ENCODE measurements at regions not wholly inside any gene's neighbourhood (a gene's known extent, or its start where the extent isn't known, plus 50 kb on each side); places are given as distances from the start of the nearest gene placed in this dataset.
"Not testable (repeated sequence)": the region's sequence is repeated elsewhere in the genome, so short reads cannot be mapped to it uniquely, and the experiment has no call there.

DNA sequence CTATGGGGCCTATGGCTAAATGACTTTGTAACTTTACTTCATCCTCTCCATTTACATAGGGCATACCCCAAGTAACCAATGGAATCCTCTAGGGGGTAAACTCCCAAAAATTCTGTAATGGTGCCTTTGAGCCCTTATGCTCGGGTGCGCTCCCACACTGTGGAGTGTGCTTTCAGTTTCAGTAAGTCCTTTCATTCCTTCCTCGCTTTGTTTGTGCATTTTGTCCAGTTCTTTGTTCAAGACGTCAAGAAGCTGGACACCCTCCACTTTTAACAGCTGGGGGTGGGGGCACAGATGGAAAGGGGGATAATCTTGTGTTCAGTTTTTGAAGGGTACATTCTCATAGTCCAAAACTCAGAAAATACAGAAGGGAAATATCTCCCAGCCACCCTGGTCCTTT is 84.4 kb upstream of the C2CD4B start:
- Histone ChIP-seq H3K27ac (ENCODE audit: low read depth in 2 of 2, low read length in 2 of 2) (no peak overlapping the region), H3K9ac (ENCODE audit: low read depth in 1 of 2, low read length in 2 of 2) (no peak overlapping the region), H3K4me3 (ENCODE audit: low read length in 2 of 2) (no peak overlapping the region), H3K27me3 (ENCODE audit: control insufficient read depth in 2 of 2, insufficient read depth in 2 of 2, low read length in 2 of 2) (no peaks in the 10 kb centered on the region), H3K4me1 (ENCODE audit: control insufficient read depth in 2 of 2, insufficient read depth in 2 of 2, low read length in 2 of 2) (no peaks in the 10 kb centered on the region), H3K36me3 (ENCODE audit: control insufficient read depth in 2 of 2, insufficient read depth in 2 of 2, low read length in 2 of 2) (no peaks in the 10 kb centered on the region), H3K9me3 (ENCODE audit: control insufficient read depth in 2 of 2, low read length in 2 of 2) (no peaks in the 10 kb centered on the region)

- Histone ChIP-seq H3K36me3 (ENCODE audit: control insufficient read depth in 2 of 2, insufficient read depth in 2 of 2, low read length in 2 of 2) (no peaks in the 10 kb centered on the region), H3K4me1 (ENCODE audit: control insufficient read depth in 2 of 2, insufficient read depth in 2 of 2, low read length in 2 of 2) (no peaks in the 10 kb centered on the region), H3K9ac (ENCODE audit: low read depth in 1 of 2, low read length in 2 of 2) (no peak overlapping the region), H3K27ac (ENCODE audit: low read depth in 2 of 2, low read length in 2 of 2) (no peak overlapping the region), H3K4me3 (ENCODE audit: low read length in 2 of 2) (no peak overlapping the region), H3K27me3 (ENCODE audit: control insufficient read depth in 2 of 2, insufficient read depth in 2 of 2, low read length in 2 of 2) (no peaks in the 10 kb centered on the region), H3K9me3 (ENCODE audit: control insufficient read depth in 2 of 2, low read length in 2 of 2) (no peaks in the 10 kb centered on the region)
Measured at GRCh38 chr15:62250186-62250585, 85.1 kb upstream of the C2CD4B start.

DNA sequence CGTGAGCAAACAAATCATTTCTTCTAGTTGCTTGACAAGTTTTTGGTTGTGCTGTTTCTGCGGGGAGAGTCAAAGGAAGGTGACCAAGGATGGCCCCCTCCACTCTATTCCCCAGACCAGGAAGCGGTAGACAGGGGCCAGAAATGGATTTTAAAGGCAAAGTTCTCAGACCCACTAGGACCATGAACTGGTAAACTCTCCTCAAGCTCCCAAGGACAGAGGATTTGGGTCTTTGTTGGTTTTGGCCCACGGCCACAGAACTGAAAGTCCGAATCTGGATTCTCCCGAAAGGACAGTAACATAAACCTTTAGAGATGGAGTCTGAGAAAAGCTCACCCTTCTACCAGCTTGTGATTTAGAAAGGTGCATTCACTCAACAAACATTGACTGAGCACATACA is 85.9 kb upstream of the C2CD4B start:
- Histone ChIP-seq H3K9ac (ENCODE audit: low read depth in 1 of 2, low read length in 2 of 2) (no peak overlapping the region), H3K4me1 (ENCODE audit: control insufficient read depth in 2 of 2, insufficient read depth in 2 of 2, low read length in 2 of 2) (no peaks in the 10 kb centered on the region), H3K4me3 (ENCODE audit: low read length in 2 of 2) (no peak overlapping the region), H3K27ac (ENCODE audit: low read depth in 2 of 2, low read length in 2 of 2) (no peak overlapping the region), H3K9me3 (ENCODE audit: control insufficient read depth in 2 of 2, low read length in 2 of 2) (no peaks in the 10 kb centered on the region), H3K36me3 (ENCODE audit: control insufficient read depth in 2 of 2, insufficient read depth in 2 of 2, low read length in 2 of 2) (no peaks in the 10 kb centered on the region), H3K27me3 (ENCODE audit: control insufficient read depth in 2 of 2, insufficient read depth in 2 of 2, low read length in 2 of 2) (no peaks in the 10 kb centered on the region)

GRCh38 chr15:62253294-62253693 is 88.2 kb upstream of the C2CD4B start:
- no peak overlapping the region for H3K4me3 ChIP-seq (ENCODE audit: low read length in 2 of 2)
- H3K36me3 ChIP-seq (ENCODE audit: control insufficient read depth in 2 of 2, insufficient read depth in 2 of 2, low read length in 2 of 2), result no peaks in the 10 kb centered on the region
- H3K4me1 ChIP-seq (ENCODE audit: control insufficient read depth in 2 of 2, insufficient read depth in 2 of 2, low read length in 2 of 2), result no peaks in the 10 kb centered on the region
- no peaks in the 10 kb centered on the region for H3K9me3 ChIP-seq (ENCODE audit: control insufficient read depth in 2 of 2, low read length in 2 of 2)
- no peaks in the 10 kb centered on the region for H3K27me3 ChIP-seq (ENCODE audit: control insufficient read depth in 2 of 2, insufficient read depth in 2 of 2, low read length in 2 of 2)
- no peak overlapping the region for H3K27ac ChIP-seq (ENCODE audit: low read depth in 2 of 2, low read length in 2 of 2)
- H3K9ac ChIP-seq (ENCODE audit: low read depth in 1 of 2, low read length in 2 of 2), result no peak overlapping the region

- Histone ChIP-seq H3K4me3 (ENCODE audit: low read length in 2 of 2) (no peak overlapping the region), H3K9me3 (ENCODE audit: control insufficient read depth in 2 of 2, low read length in 2 of 2) (no peaks in the 10 kb centered on the region), H3K36me3 (ENCODE audit: control insufficient read depth in 2 of 2, insufficient read depth in 2 of 2, low read length in 2 of 2) (no peaks in the 10 kb centered on the region), H3K27ac (ENCODE audit: low read depth in 2 of 2, low read length in 2 of 2) (no peak overlapping the region), H3K9ac (ENCODE audit: low read depth in 1 of 2, low read length in 2 of 2) (no peak overlapping the region), H3K27me3 (ENCODE audit: control insufficient read depth in 2 of 2, insufficient read depth in 2 of 2, low read length in 2 of 2) (no peaks in the 10 kb centered on the region), H3K4me1 (ENCODE audit: control insufficient read depth in 2 of 2, insufficient read depth in 2 of 2, low read length in 2 of 2) (no peaks in the 10 kb centered on the region)
Measured at GRCh38 chr15:62254137-62254934, 89.3 kb upstream of the C2CD4B start.

DNA sequence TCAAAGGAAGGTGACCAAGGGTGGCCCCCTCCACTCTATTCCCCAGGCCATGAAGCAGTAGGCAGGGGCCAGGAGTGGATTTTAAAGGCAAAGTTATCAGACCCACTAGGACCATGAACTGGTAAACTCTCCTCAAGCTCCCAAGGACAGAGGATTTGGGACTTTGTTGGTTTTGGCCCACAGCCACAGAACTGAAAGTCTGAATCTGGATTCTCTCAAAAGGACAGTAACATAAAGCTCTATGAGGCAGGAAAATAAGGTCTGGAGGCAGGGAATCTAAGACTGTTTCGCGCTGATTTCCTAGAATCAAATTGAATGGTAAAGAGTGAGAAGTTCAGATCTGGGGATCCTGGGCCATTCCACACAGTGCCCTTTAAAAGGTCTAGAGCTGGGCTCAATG is 91.3 kb upstream of the C2CD4B start:
- H3K4me3 ChIP-seq (ENCODE audit: low read length in 2 of 2); H3K4me1 ChIP-seq (ENCODE audit: control insufficient read depth in 2 of 2, insufficient read depth in 2 of 2, low read length in 2 of 2); H3K27me3 ChIP-seq (ENCODE audit: control insufficient read depth in 2 of 2, insufficient read depth in 2 of 2, low read length in 2 of 2); H3K9ac ChIP-seq (ENCODE audit: low read depth in 1 of 2, low read length in 2 of 2); H3K36me3 ChIP-seq (ENCODE audit: control insufficient read depth in 2 of 2, insufficient read depth in 2 of 2, low read length in 2 of 2); H3K27ac ChIP-seq (ENCODE audit: low read depth in 2 of 2, low read length in 2 of 2); H3K9me3 ChIP-seq (ENCODE audit: control insufficient read depth in 2 of 2, low read length in 2 of 2): not testable (repeated sequence)

GRCh38 chr15:62257996-62258521 is 93.0 kb upstream of the C2CD4B start:
- Histone ChIP-seq H3K4me3 (ENCODE audit: low read length in 2 of 2) (no peak overlapping the region), H3K9ac (ENCODE audit: low read depth in 1 of 2, low read length in 2 of 2) (no peak overlapping the region), H3K9me3 (ENCODE audit: control insufficient read depth in 2 of 2, low read length in 2 of 2) (peaks cover 2 to 7% of the 10 kb centered on the region in 2 donors), H3K27ac (ENCODE audit: low read depth in 2 of 2, low read length in 2 of 2) (no peak overlapping the region), H3K4me1 (ENCODE audit: control insufficient read depth in 2 of 2, insufficient read depth in 2 of 2, low read length in 2 of 2) (no peaks in the 10 kb centered on the region), H3K27me3 (ENCODE audit: control insufficient read depth in 2 of 2, insufficient read depth in 2 of 2, low read length in 2 of 2) (no peaks in the 10 kb centered on the region), H3K36me3 (ENCODE audit: control insufficient read depth in 2 of 2, insufficient read depth in 2 of 2, low read length in 2 of 2) (no peaks in the 10 kb centered on the region)

- H3K9ac ChIP-seq (ENCODE audit: low read depth in 1 of 2, low read length in 2 of 2), result no peak overlapping the region
- H3K4me1 ChIP-seq (ENCODE audit: control insufficient read depth in 2 of 2, insufficient read depth in 2 of 2, low read length in 2 of 2), result no peaks in the 10 kb centered on the region
- H3K36me3 ChIP-seq (ENCODE audit: control insufficient read depth in 2 of 2, insufficient read depth in 2 of 2, low read length in 2 of 2), result no peaks in the 10 kb centered on the region
- no peaks in the 10 kb centered on the region for H3K27me3 ChIP-seq (ENCODE audit: control insufficient read depth in 2 of 2, insufficient read depth in 2 of 2, low read length in 2 of 2)
- H3K4me3 ChIP-seq (ENCODE audit: low read length in 2 of 2), result no peak overlapping the region
- peaks cover 5 to 8% of the 10 kb centered on the region in 2 donors for H3K9me3 ChIP-seq (ENCODE audit: control insufficient read depth in 2 of 2, low read length in 2 of 2)
- H3K27ac ChIP-seq (ENCODE audit: low read depth in 2 of 2, low read length in 2 of 2), result no peak overlapping the region
Measured at GRCh38 chr15:62262305-62262941, 97.3 kb upstream of the C2CD4B start.

GRCh38 chr15:62264196-62264595 is 99.1 kb upstream of the C2CD4B start:
- Histone ChIP-seq H3K9ac (ENCODE audit: low read depth in 1 of 2, low read length in 2 of 2) (no peak overlapping the region), H3K27ac (ENCODE audit: low read depth in 2 of 2, low read length in 2 of 2) (no peak overlapping the region), H3K4me3 (ENCODE audit: low read length in 2 of 2) (no peak overlapping the region), H3K27me3 (ENCODE audit: control insufficient read depth in 2 of 2, insufficient read depth in 2 of 2, low read length in 2 of 2) (no peaks in the 10 kb centered on the region), H3K4me1 (ENCODE audit: control insufficient read depth in 2 of 2, insufficient read depth in 2 of 2, low read length in 2 of 2) (no peaks in the 10 kb centered on the region), H3K9me3 (ENCODE audit: control insufficient read depth in 2 of 2, low read length in 2 of 2) (peaks cover 7 to 12% of the 10 kb centered on the region in 2 donors), H3K36me3 (ENCODE audit: control insufficient read depth in 2 of 2, insufficient read depth in 2 of 2, low read length in 2 of 2) (no peaks in the 10 kb centered on the region)

DNA sequence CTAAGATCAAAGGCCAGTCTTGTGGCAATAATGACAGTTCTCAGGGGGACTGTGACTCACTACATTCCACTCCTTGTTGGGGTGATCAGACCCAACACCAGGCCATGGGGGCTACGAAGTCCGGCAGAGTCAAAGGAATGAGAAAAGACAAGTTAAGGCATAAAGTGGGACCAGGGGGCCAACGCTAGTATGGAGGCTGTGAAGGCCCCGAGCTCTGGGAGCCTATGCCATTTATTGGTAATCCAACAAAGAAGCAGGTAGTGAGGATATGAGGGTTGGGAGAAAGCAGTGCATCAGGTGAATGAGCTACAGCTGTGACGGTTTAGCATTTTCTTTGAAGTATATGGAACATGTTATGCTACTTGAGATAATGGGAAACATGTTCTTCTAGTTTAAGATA is 104.4 kb upstream of the C2CD4B start:
- peaks cover 10 to 14% of the 10 kb centered on the region in 2 donors for H3K9me3 ChIP-seq (ENCODE audit: control insufficient read depth in 2 of 2, low read length in 2 of 2)
- H3K4me3 ChIP-seq (ENCODE audit: low read length in 2 of 2), result no peak overlapping the region
- no peaks in the 10 kb centered on the region for H3K27me3 ChIP-seq (ENCODE audit: control insufficient read depth in 2 of 2, insufficient read depth in 2 of 2, low read length in 2 of 2)
- H3K36me3 ChIP-seq (ENCODE audit: control insufficient read depth in 2 of 2, insufficient read depth in 2 of 2, low read length in 2 of 2), result no peaks in the 10 kb centered on the region
- no peak overlapping the region for H3K27ac ChIP-seq (ENCODE audit: low read depth in 2 of 2, low read length in 2 of 2)
- no peaks in the 10 kb centered on the region for H3K4me1 ChIP-seq (ENCODE audit: control insufficient read depth in 2 of 2, insufficient read depth in 2 of 2, low read length in 2 of 2)
- H3K9ac ChIP-seq (ENCODE audit: low read depth in 1 of 2, low read length in 2 of 2), result no peak overlapping the region
